ENCODE measurements at regions not wholly inside any gene's neighbourhood (a gene's known extent, or its start where the extent isn't known, plus 50 kb on each side); places are given as distances from the start of the nearest gene placed in this dataset.

DNA sequence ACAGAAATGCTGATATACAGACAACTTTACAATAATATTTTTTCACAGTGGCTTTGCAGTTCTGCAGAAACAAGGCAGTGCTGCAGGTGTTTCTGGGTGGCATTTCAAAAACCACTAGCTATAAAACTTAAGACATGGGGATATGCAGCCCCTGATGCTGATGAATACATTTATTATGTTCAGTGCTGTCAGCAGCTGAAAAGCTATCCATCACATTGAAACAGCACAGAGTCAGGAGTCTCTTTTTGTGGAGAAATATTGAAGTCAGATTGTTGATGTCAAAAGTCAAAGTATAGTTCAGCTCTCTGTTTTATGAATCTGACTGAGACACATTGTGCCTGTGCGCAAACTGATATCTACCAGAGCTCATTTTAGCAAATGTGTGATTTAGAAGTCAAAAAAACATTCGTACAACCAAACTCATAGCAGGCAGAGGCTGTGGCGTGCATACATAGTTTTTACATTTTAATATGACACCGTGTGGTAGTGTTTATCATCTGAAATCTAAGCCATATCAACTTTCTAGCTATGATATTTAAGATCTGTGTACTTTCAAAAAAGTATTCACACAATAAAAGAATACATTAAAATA lies 467.6 kb downstream of the PRKD1 start:
- DNase-seq (ENCODE audit: low spot score): no peak

DNA sequence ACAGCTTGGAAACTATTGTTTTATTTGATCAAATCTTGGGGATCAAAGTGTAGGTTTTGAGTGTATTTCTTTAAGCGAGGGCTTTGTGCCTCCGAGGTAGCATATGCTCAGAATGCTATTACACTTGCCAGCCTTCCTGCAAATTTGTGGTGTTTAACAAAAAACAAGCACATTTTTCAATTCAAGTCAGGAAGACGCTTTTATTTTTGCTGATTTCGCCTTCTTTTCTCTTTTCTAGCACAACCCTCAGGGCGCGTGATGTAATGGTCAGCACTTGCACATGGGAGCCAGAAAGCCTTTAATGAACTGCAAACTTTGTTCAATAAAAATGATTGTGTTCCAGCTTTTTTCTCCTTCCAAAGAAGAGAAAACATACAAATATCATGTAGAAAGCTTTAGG lies 466.5 kb downstream of the PRKD1 start:
- DNase-seq (ENCODE audit: low spot score): peak; percentile 16

DNA sequence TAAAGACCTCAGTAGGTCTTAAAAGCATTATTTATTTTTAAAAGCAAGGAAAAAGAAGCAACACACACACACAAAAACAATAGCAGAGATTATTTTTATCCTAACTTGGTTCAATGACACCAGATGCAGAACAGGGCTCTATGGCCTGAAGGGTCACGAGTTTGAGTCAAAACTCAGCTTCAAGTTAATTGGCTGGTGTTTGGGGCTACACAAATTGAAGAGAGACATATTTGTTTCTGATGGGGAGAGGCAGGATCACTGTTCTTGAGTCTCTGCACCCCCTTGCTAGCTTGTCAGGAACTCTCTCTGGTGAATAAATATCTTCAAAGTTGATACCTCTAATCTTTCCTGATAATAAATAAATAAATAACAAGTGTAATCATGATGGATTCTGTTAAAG lies 466.1 kb downstream of the PRKD1 start:
- no peak for DNase-seq (ENCODE audit: low spot score)

DNA sequence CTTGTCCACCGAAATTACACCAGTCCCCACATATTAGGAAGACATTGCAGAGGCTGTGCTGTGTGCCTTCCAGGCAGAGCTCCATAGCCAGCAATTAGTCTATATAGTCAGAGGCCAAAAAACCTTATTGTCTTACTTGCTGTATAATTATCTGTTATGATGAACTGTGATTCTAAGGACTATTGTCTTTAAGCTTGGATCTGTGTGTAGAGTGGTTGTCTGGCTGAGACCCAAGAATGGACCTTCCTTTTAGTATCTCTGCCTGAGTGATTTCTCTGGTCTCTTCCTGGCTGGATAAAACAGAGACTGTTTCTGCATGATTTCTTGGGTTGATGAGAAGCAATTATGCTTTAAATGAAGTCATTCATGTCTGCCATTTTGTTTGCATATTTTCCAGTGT lies 465.3 kb downstream of the PRKD1 start:
- no peak for DNase-seq (ENCODE audit: low spot score)

DNA sequence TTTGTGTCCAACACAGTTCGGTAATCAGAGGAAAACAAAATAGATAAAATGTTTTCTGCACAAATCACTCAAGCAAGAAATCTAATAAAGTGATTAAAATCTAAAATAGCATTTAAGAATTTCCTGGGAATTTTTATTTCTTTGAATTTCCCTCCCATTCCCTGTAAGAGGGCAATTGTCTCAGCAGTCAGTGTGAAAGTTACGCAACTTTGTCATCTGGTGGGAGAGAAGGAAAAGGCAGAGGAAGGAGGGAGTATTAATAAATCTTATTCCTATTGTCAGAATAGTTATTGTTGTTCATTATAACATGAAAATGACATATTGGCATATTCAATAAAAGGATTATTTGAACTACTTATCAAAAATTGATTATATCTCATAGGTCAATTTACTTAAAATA lies 464.9 kb downstream of the PRKD1 start:
- no peak for DNase-seq (ENCODE audit: low spot score)

DNA sequence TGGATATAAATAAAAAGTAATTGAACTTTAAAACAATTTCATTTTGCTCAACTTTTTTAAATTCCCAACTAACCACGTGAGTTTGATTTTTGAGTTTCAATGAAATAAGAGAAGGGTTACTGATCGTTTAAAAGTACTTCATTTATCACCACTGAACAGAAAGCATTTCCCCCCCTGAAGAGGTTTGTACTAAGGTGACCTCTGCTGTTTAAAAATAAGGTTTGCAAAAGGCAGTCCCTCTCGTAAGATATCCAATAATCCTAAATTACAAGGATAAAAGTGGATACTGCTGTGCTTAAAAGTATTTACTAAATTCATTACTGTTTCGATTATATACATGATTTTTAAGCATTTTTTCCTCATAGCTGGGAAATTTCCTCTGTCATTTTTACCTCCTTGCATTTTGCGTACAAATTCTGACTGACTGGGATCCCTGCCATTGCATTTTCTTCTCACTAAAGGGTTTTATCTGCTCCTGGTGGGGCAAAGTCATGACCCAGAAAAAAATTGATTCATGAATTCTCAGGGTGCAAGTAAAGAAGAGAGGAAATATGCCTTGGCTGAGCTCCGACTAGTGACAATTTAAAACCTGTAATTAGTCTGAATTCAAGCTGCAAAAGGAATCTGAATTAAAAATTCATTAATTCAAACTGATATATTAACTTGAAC lies 463.8 kb downstream of the PRKD1 start:
- DNase-seq (ENCODE audit: low spot score): no peak

DNA sequence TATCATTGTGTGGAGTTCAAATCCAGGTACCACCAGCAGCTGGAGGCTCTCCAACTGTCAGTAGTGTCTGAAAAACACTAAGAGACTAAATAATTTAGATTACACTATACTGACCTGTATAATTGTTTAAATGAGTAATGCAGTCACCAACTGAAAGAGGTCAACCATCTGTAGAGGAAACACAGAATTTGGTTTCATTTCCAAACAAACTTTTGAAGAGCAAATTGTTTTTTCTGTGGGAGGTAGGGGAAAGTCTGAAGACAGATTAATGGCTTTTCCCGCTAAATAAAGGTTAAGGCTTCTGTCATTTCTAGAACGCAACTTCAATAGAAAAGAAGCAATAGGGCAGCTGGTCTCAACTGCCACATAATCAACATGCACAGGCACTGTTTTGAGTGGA lies 462.6 kb downstream of the PRKD1 start:
- DNase-seq (ENCODE audit: low spot score): no peak

DNA sequence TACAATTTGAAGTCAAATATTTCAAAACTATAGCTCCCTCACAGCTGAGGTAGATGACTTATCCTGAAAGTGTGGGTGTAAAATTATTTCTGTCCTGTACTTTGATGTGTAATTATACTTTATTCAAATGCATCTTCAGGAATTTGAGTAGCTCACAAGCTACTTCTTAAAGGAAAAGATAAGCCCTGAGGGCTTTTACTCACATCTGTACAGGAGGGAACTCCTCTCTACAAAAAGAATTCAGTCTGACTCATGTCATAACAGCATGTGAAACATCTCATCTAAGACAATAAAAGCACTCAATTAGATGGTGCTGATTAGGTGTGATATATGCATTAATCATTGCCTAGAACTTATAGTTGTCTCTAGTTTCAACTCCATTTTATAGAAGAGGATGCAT lies 452.0 kb downstream of the PRKD1 start:
- DNase-seq (ENCODE audit: low spot score): no peak

DNA sequence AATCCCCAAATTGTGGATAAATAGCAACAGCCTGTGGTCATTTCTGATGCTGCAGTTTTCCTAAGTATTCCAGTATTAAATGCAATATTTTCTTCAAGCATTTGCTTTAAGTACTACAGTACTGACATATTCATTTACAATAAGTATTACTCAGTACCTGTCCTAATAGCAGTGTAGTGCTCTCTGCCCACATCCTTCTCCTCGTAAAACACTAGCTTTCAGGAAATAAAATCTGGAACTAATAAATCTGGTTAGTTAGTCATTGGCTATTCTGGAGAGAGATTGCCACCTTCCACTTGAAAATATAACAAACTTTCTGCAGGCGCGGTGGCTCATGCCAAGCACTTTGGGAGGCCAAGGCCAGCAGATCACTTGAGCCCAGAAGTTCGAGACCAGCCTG lies 441.5 kb downstream of the PRKD1 start:
- no peak for DNase-seq (ENCODE audit: low spot score)

DNA sequence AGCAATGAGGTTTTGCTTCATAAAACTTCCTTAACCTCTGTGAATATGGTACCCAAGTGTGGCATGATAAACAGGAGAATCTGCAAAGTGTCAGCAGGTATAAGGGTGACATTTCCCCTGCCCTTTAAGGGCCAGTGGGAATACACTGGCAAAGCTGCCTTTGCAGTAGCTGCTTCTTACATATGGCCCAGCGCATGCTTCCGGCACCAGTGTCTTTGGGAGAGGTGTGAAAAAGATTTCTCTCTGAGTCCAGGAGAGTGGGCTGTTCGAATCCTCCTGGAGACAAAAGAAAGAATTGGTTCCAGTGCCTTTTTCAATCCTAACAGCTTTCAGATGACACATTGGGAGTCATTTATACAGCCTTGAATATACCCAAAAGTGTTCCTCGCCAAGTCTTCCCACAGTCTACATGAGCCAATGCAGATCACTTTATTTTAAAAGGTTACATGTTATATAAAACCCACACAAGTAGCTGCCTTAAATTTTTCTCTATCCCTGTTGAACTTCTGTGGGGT lies 437.7 kb downstream of the PRKD1 start:
- DNase-seq (ENCODE audit: low spot score): no peak

DNA sequence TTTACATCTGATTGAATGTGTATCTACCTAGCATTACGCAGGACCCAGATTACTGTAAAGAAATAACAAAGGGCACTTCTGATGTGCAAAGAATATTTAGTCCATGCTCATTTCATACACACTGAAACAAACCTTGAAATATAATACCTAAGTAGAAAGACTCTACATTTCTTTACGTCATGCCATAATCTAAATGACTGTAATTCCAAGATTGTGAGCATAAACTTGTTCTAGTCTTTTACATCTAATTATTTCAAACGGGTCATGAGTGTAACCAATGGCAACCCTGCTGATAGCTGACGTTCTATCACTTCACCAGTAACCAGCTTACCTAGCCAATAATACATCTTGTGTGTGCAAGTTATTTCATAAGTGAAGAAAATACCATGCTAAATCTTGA lies 433.8 kb downstream of the PRKD1 start:
- no peak for DNase-seq (ENCODE audit: low spot score)

DNA sequence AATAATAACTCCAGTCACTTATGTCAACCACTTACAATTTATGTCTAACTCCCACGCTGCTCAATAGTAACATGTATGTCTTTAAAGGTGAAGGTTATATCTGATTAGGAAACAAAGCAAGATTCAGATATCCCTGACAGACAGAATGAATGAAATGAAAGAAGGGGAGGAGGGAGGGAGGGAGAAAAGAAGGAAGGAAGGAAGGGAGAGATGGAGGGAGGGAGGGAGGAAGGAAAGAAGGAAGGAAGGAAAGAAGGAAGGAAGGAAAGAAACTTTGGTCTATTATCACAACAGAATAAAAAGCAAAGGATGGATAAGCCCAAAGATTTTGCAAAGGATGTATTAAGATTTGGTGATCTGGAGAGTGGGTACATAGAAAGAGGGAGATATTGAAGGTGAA lies 433.3 kb downstream of the PRKD1 start:
- no peak for DNase-seq (ENCODE audit: low spot score)

DNA sequence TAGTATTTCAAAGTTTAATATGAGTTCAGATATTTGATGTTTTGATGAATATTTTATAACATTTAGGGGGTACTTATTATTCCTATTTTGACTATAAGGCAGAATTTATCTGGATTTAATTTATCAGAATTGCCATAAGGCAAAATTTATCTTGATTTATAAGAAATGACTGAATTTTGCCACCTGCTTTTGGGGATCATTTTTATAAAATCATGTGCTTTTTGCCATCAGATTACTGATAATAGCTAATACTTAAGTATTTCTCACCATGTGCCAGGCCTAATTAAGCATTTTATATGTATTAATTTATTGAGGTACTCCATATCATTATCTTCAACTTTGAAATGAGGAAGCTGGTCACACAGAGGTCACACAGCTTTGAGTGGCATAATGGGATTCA lies 423.7 kb downstream of the PRKD1 start:
- DNase-seq (ENCODE audit: low spot score): no peak

DNA sequence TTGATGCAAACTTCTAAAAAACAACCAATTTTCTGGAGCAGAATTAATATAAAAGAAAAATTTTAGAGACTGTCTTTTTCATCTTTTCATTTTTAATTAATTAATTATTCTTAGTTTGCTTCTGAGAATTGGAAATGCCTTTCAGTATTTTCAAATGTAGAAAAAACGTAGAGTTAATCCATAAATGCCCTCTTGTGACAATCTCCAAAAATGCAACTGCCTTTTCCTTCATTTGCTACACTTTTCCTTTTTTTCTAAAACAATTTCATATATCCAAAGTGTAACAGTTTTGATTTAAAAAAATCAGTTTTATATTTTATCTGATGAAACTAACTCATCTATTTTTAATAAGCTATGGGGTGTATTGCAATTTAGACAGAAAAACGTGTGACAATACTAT lies 409.3 kb downstream of the PRKD1 start:
- no peak for DNase-seq (ENCODE audit: low spot score)

DNA sequence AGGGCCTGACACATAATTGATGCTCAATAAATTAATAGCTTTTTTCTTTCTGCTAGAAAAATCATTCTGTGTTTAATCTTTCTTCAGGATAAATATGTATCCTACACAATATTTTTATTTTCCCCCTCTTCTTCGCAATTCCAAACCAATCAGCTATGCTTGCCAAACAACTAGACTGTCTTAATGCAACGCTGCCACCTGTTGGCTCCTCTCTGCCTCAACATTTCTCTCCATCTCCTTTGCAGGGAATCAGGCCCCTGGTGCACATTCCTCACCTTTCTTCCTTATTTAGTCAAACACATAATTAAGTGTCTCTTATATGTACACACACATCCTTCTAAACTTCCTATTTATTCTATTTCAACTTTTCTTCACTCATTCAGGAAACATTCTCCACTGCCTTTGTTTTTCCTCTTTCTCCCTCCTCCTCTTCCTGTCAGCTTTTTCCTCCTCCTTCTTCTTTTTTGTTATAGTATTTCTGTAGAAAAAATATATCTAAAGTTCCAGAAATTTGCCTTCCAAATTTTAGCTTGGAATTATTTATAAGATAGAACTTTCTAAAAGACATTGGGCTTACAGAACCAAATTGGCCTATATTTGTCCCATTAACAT lies 406.0 kb downstream of the PRKD1 start:
- DNase-seq (ENCODE audit: low spot score): no peak
